Activated CD4-positive, alpha-beta memory T cell treated with anti-CD3 and anti-CD28 coated beads, Interleukin-2, amount 10 ng/mL, durations not matched to agents 7 days and 5 days (primary cell): ENCODE measurements at regions not wholly inside any gene's neighbourhood (a gene's known extent, or its start where the extent isn't known, plus 50 kb on each side); places are given as distances from the start of the nearest gene placed in this dataset.

Experiments
- CTCF ChIA-PET: fragments of 350-600 bp; sonication (Branson Sonifier 250); formaldehyde crosslinking; loops from one replicate; lab custom pipeline; 2021; ENCODE audit warnings: antibody characterized with exemption, inconsistent platforms; lab: Charles Lee
- POLR2A ChIA-PET: fragments of 350-600 bp; sonication (Branson Sonifier 250); formaldehyde crosslinking; loops from one replicate; lab custom pipeline; 2021; ENCODE audit warnings: antibody characterized with exemption; lab: Charles Lee
- DNase-seq: peaks from one replicate; pipeline ENCODE4 v3.0.0-alpha.2; 2020
- H3K27ac Mint-ChIP-seq: one replicate; pipeline ENCODE4 v1.8.0; 2021; ENCODE audit warnings: mild to moderate bottlenecking, mixed read lengths
- H3K27me3 Mint-ChIP-seq: one replicate; pipeline ENCODE4 v1.8.0; 2021; ENCODE audit warnings: mixed read lengths
- H3K36me3 Mint-ChIP-seq: one replicate; pipeline ENCODE4 v1.8.0; 2021; ENCODE audit warnings: low read depth, mixed read lengths
- H3K4me1 Mint-ChIP-seq: one replicate; pipeline ENCODE4 v1.8.0; 2021; ENCODE audit warnings: mixed read lengths
- H3K4me3 Mint-ChIP-seq: one replicate; pipeline ENCODE4 v1.8.0; 2021; ENCODE audit warnings: mild to moderate bottlenecking, mixed read lengths
- H3K9me3 Mint-ChIP-seq: one replicate; pipeline ENCODE4 v1.8.0; 2021; ENCODE audit warnings: mixed read lengths

- H3K4me3 Mint-ChIP-seq = no peak overlapping the region
- no peaks in the 10 kb centered on the region for H3K4me1 Mint-ChIP-seq
- POLR2A ChIA-PET = no interaction called here
- no peaks in the 10 kb centered on the region for H3K9me3 Mint-ChIP-seq
- CTCF ChIA-PET = no interaction called here
- no peak for DNase-seq
- H3K27me3 Mint-ChIP-seq = no peaks in the 10 kb centered on the region
- no peaks in the 10 kb centered on the region for H3K36me3 Mint-ChIP-seq
- H3K27ac Mint-ChIP-seq = no peak overlapping the region
These were observed 378.1 kb upstream of the USP24 start for GRCh38 chr1:55593298-55593697.

- Mint-ChIP-seq H3K4me1 (no peaks in the 10 kb centered on the region), H3K36me3 (no peaks in the 10 kb centered on the region), H3K27me3 (no peaks in the 10 kb centered on the region), H3K9me3 (no peaks in the 10 kb centered on the region), H3K27ac (no peak overlapping the region), H3K4me3 (no peak overlapping the region)
- ChIA-PET POLR2A (no interaction called here), CTCF (no interaction called here)
- DNase-seq = no peak
These were observed 377.0 kb upstream of the USP24 start for GRCh38 chr1:55592122-55592521.

- Mint-ChIP-seq H3K27ac (no peak overlapping the region), H3K27me3 (no peaks in the 10 kb centered on the region), H3K9me3 (no peaks in the 10 kb centered on the region), H3K4me1 (no peaks in the 10 kb centered on the region), H3K36me3 (no peaks in the 10 kb centered on the region), H3K4me3 (no peak overlapping the region)
- ChIA-PET POLR2A (no interaction called here), CTCF (no interaction called here)
- DNase-seq = no peak
These were observed 374.6 kb upstream of the USP24 start for GRCh38 chr1:55589671-55590297.

GRCh38 chr1:55588309-55588708 lies 373.1 kb upstream of the USP24 start:
- ChIA-PET CTCF (no interaction called here), POLR2A (no interaction called here)
- Mint-ChIP-seq H3K9me3 (no peaks in the 10 kb centered on the region), H3K27ac (no peak overlapping the region), H3K36me3 (no peaks in the 10 kb centered on the region), H3K4me3 (no peak overlapping the region), H3K27me3 (no peaks in the 10 kb centered on the region), H3K4me1 (no peaks in the 10 kb centered on the region)
- no peak for DNase-seq

- no peak overlapping the region for H3K4me3 Mint-ChIP-seq
These were observed 371.6 kb upstream of the USP24 start for GRCh38 chr1:55586771-55587170.

GRCh38 chr1:55585402-55585792 lies 370.2 kb upstream of the USP24 start:
- H3K4me1 Mint-ChIP-seq = no peaks in the 10 kb centered on the region
- no peak for DNase-seq
- CTCF ChIA-PET = no interaction called here
- no peaks in the 10 kb centered on the region for H3K27me3 Mint-ChIP-seq
- no peak overlapping the region for H3K4me3 Mint-ChIP-seq
- H3K9me3 Mint-ChIP-seq = no peaks in the 10 kb centered on the region
- H3K36me3 Mint-ChIP-seq = no peaks in the 10 kb centered on the region
- POLR2A ChIA-PET = no interaction called here
- H3K27ac Mint-ChIP-seq = no peak overlapping the region

More at GRCh38 chr1:55586771-55587170, 371.6 kb upstream of the USP24 start:
- H3K4me1 Mint-ChIP-seq = no peaks in the 10 kb centered on the region
- CTCF ChIA-PET = no interaction called here
- no peaks in the 10 kb centered on the region for H3K36me3 Mint-ChIP-seq
- DNase-seq = no peak
- no peaks in the 10 kb centered on the region for H3K27me3 Mint-ChIP-seq
- H3K9me3 Mint-ChIP-seq = no peaks in the 10 kb centered on the region
- H3K27ac Mint-ChIP-seq = no peak overlapping the region
- POLR2A ChIA-PET = no interaction called here

- DNase-seq = no peak
- H3K9me3 Mint-ChIP-seq = no peaks in the 10 kb centered on the region
- ChIA-PET CTCF (no interaction called here), POLR2A (no interaction called here)
- H3K4me1 Mint-ChIP-seq = no peaks in the 10 kb centered on the region
- H3K4me3 Mint-ChIP-seq = no peak overlapping the region
- no peaks in the 10 kb centered on the region for H3K36me3 Mint-ChIP-seq
- no peak overlapping the region for H3K27ac Mint-ChIP-seq
- no peaks in the 10 kb centered on the region for H3K27me3 Mint-ChIP-seq
These were observed 369.6 kb upstream of the USP24 start for GRCh38 chr1:55584526-55585401.

GRCh38 chr1:55582084-55582483 lies 366.9 kb upstream of the USP24 start:
- H3K27ac Mint-ChIP-seq = no peak overlapping the region
- H3K4me3 Mint-ChIP-seq = no peak overlapping the region
- no peaks in the 10 kb centered on the region for H3K36me3 Mint-ChIP-seq
- H3K9me3 Mint-ChIP-seq = no peaks in the 10 kb centered on the region
- POLR2A ChIA-PET = no interaction called here
- no peaks in the 10 kb centered on the region for H3K27me3 Mint-ChIP-seq
- no peak for DNase-seq
- CTCF ChIA-PET = no interaction called here
- H3K4me1 Mint-ChIP-seq = no peaks in the 10 kb centered on the region

- no peaks in the 10 kb centered on the region for H3K36me3 Mint-ChIP-seq
- no peaks in the 10 kb centered on the region for H3K27me3 Mint-ChIP-seq
- CTCF ChIA-PET = no interaction called here
- H3K27ac Mint-ChIP-seq = no peak overlapping the region
- no peaks in the 10 kb centered on the region for H3K9me3 Mint-ChIP-seq
- H3K4me1 Mint-ChIP-seq = no peaks in the 10 kb centered on the region
- no peak for DNase-seq
- H3K4me3 Mint-ChIP-seq = no peak overlapping the region
- POLR2A ChIA-PET = no interaction called here
These were observed 365.7 kb upstream of the USP24 start for GRCh38 chr1:55580845-55581332.

- H3K27me3 Mint-ChIP-seq = no peaks in the 10 kb centered on the region
- H3K27ac Mint-ChIP-seq = no peak overlapping the region
- ChIA-PET CTCF (no interaction called here), POLR2A (no interaction called here)
- H3K36me3 Mint-ChIP-seq = no peaks in the 10 kb centered on the region
- H3K9me3 Mint-ChIP-seq = no peaks in the 10 kb centered on the region
- no peak overlapping the region for H3K4me3 Mint-ChIP-seq
- DNase-seq = no peak
- H3K4me1 Mint-ChIP-seq = no peaks in the 10 kb centered on the region
These were observed 364.3 kb upstream of the USP24 start for GRCh38 chr1:55579332-55580001.

- Mint-ChIP-seq H3K9me3 (no peaks in the 10 kb centered on the region), H3K27ac (no peak overlapping the region), H3K4me3 (no peak overlapping the region), H3K4me1 (no peaks in the 10 kb centered on the region), H3K27me3 (no peaks in the 10 kb centered on the region), H3K36me3 (no peaks in the 10 kb centered on the region)
- CTCF ChIA-PET = no interaction called here
- POLR2A ChIA-PET = no interaction called here
- no peak for DNase-seq
These were observed 363.5 kb upstream of the USP24 start for GRCh38 chr1:55578646-55579045.

GRCh38 chr1:55575571-55576279 lies 360.6 kb upstream of the USP24 start:
- Mint-ChIP-seq H3K9me3 (no peaks in the 10 kb centered on the region), H3K27me3 (no peaks in the 10 kb centered on the region), H3K36me3 (no peaks in the 10 kb centered on the region), H3K27ac (no peak overlapping the region), H3K4me3 (no peak overlapping the region), H3K4me1 (no peaks in the 10 kb centered on the region)
- ChIA-PET POLR2A (no interaction called here), CTCF (no interaction called here)
- DNase-seq = no peak

- Mint-ChIP-seq H3K36me3 (no peaks in the 10 kb centered on the region), H3K27ac (no peak overlapping the region), H3K4me3 (no peak overlapping the region), H3K4me1 (no peaks in the 10 kb centered on the region), H3K9me3 (no peaks in the 10 kb centered on the region), H3K27me3 (no peaks in the 10 kb centered on the region)
- CTCF ChIA-PET = no interaction called here
- POLR2A ChIA-PET = no interaction called here
- no peak for DNase-seq
These were observed 359.6 kb upstream of the USP24 start for GRCh38 chr1:55574691-55575225.
